SH-SY5Y (cell line): ENCODE measurements at regions not wholly inside any gene's neighbourhood (a gene's known extent, or its start where the extent isn't known, plus 50 kb on each side); places are given as distances from the start of the nearest gene placed in this dataset.

Source experiments
- GATA2 ChIP-seq: IDR thresholded peaks from 2 replicates; pipeline ENCODE4 v1.6.1; 2011; ENCODE audit warnings: mild to moderate bottlenecking, low read depth, low read length
- GATA3 ChIP-seq: IDR thresholded peaks from 2 replicates; pipeline ENCODE4 v1.6.1; 2011; ENCODE audit warnings: low read depth, mild to moderate bottlenecking, low read length, moderate library complexity

- no peak for TF ChIP-seq GATA2
- no peak for TF ChIP-seq GATA3
Measured at GRCh38 chr16:63553980-63554379, 1517.7 kb upstream of the CDH8 start.
